Activated T-cell treated with anti-CD3 and anti-CD28 coated beads for 4 hours (primary cell): ENCODE measurements at regions not wholly inside any gene's neighbourhood (a gene's known extent, or its start where the extent isn't known, plus 50 kb on each side); places are given as distances from the start of the nearest gene placed in this dataset.
"Not testable (repeated sequence)": the region's sequence is repeated elsewhere in the genome, so short reads cannot be mapped to it uniquely, and the experiment has no call there.

Experiments
- DNase-seq: peaks from one replicate; pipeline ENCODE4 v3.0.0-alpha.2; 2020

GRCh38 chr3:6392123-6392522 lies 468.8 kb upstream of the GRM7 start:
- DNase-seq = no peak

- DNase-seq = no peak
Measured at GRCh38 chr3:6394944-6395343, 466.0 kb upstream of the GRM7 start.

GRCh38 chr3:6396631-6397030 lies 464.3 kb upstream of the GRM7 start:
- DNase-seq = no peak

GRCh38 chr3:6402666-6403065 lies 458.2 kb upstream of the GRM7 start:
- not testable (repeated sequence) for DNase-seq

- DNase-seq = not testable (repeated sequence)
Measured at GRCh38 chr3:6406923-6407322, 454.0 kb upstream of the GRM7 start.

- DNase-seq = no peak
Measured at GRCh38 chr3:6416049-6416661, 444.8 kb upstream of the GRM7 start.

GRCh38 chr3:6417174-6417573 lies 443.7 kb upstream of the GRM7 start:
- DNase-seq = no peak

- DNase-seq = no peak
Measured at GRCh38 chr3:6418485-6418884, 442.4 kb upstream of the GRM7 start.

- no peak for DNase-seq
Measured at GRCh38 chr3:6421666-6422445, 439.1 kb upstream of the GRM7 start.

GRCh38 chr3:6425289-6425820 lies 435.6 kb upstream of the GRM7 start:
- DNase-seq = no peak

- DNase-seq = not testable (repeated sequence)
Measured at GRCh38 chr3:6428276-6428675, 432.6 kb upstream of the GRM7 start.

- no peak for DNase-seq
Measured at GRCh38 chr3:6435951-6436350, 425.0 kb upstream of the GRM7 start.

- DNase-seq = no peak
Measured at GRCh38 chr3:6437631-6438030, 423.3 kb upstream of the GRM7 start.

GRCh38 chr3:6438031-6438430 lies 422.9 kb upstream of the GRM7 start:
- no peak for DNase-seq

GRCh38 chr3:6439226-6439625 lies 421.7 kb upstream of the GRM7 start:
- DNase-seq = no peak

- no peak for DNase-seq
Measured at GRCh38 chr3:6439824-6440223, 421.1 kb upstream of the GRM7 start.

- no peak for DNase-seq
Measured at GRCh38 chr3:6444888-6445658, 415.8 kb upstream of the GRM7 start.

GRCh38 chr3:6447166-6447801 lies 413.6 kb upstream of the GRM7 start:
- no peak for DNase-seq

- no peak for DNase-seq
Measured at GRCh38 chr3:6448011-6448410, 412.9 kb upstream of the GRM7 start.

- no peak for DNase-seq
Measured at GRCh38 chr3:6449099-6449498, 411.8 kb upstream of the GRM7 start.

GRCh38 chr3:6452974-6453373 lies 407.9 kb upstream of the GRM7 start:
- no peak for DNase-seq

GRCh38 chr3:6455031-6455430 lies 405.9 kb upstream of the GRM7 start:
- DNase-seq = no peak

GRCh38 chr3:6467186-6467585 lies 393.7 kb upstream of the GRM7 start:
- no peak for DNase-seq
